Endothelial cell (in vitro differentiated cells): ENCODE measurements at regions not wholly inside any gene's neighbourhood (a gene's known extent, or its start where the extent isn't known, plus 50 kb on each side); places are given as distances from the start of the nearest gene placed in this dataset.
"Not testable (repeated sequence)": the region's sequence is repeated elsewhere in the genome, so short reads cannot be mapped to it uniquely, and the experiment has no call there.

Source experiments
- DNase-seq: peaks from one replicate; pipeline ENCODE4 v3.0.0; 2021; ENCODE audit warnings: low spot score
- H3K27ac Mint-ChIP-seq: one replicate; pipeline ENCODE4 v1.8.0; 2021; ENCODE audit warnings: mixed read lengths, inconsistent platforms; ENCODE audit not compliant: unreplicated experiment
- H3K27me3 Mint-ChIP-seq: one replicate; pipeline ENCODE4 v1.8.0; 2021; ENCODE audit warnings: mild to moderate bottlenecking, moderate library complexity, mixed read lengths, inconsistent platforms; ENCODE audit not compliant: unreplicated experiment
- H3K36me3 Mint-ChIP-seq: one replicate; pipeline ENCODE4 v1.8.0; 2021; ENCODE audit warnings: mild to moderate bottlenecking, low read depth, mixed read lengths, inconsistent platforms; ENCODE audit not compliant: unreplicated experiment
- H3K4me1 Mint-ChIP-seq: one replicate; pipeline ENCODE4 v1.8.0; 2021; ENCODE audit warnings: mild to moderate bottlenecking, mixed read lengths, inconsistent platforms; ENCODE audit not compliant: unreplicated experiment
- H3K4me3 Mint-ChIP-seq: one replicate; pipeline ENCODE4 v1.8.0; 2021; ENCODE audit warnings: mild to moderate bottlenecking, mixed read lengths, inconsistent platforms; ENCODE audit not compliant: unreplicated experiment
- H3K9me3 Mint-ChIP-seq: one replicate; pipeline ENCODE4 v1.8.0; 2021; ENCODE audit warnings: mixed read lengths, inconsistent platforms; ENCODE audit not compliant: unreplicated experiment
- CTCF ChIP-seq: fragments of 200-600 bp; sonication (generic); IDR thresholded peaks from one replicate; pipeline ENCODE4 v1.5.0; 2021; ENCODE audit warnings: antibody characterized with exemption; ENCODE audit not compliant: unreplicated experiment

- H3K36me3 Mint-ChIP-seq, result peaks cover 13% of the 10 kb centered on the region
- H3K4me3 Mint-ChIP-seq, result no peak overlapping the region
- H3K27me3 Mint-ChIP-seq, result peaks cover 24% of the 10 kb centered on the region
- H3K27ac Mint-ChIP-seq, result no peak overlapping the region
- H3K9me3 Mint-ChIP-seq, result peaks cover 26% of the 10 kb centered on the region
- DNase-seq, result no peak
- H3K4me1 Mint-ChIP-seq, result no peaks in the 10 kb centered on the region
- TF ChIP-seq CTCF, result no peak
These were observed 398.7 kb downstream of the TMEM121 start for GRCh38 chr14:105924951-105925591.

GRCh38 chr14:105925615-105926372 lies 399.4 kb downstream of the TMEM121 start:
- no peaks in the 10 kb centered on the region for H3K4me1 Mint-ChIP-seq
- H3K27ac Mint-ChIP-seq, result no peak overlapping the region
- no peak overlapping the region for H3K4me3 Mint-ChIP-seq
- H3K36me3 Mint-ChIP-seq, result peaks cover 18% of the 10 kb centered on the region
- no peak for DNase-seq
- H3K9me3 Mint-ChIP-seq, result peaks cover 30% of the 10 kb centered on the region
- peaks cover 23% of the 10 kb centered on the region for H3K27me3 Mint-ChIP-seq
- no peak for TF ChIP-seq CTCF

GRCh38 chr14:105926373-105927095 lies 400.2 kb downstream of the TMEM121 start:
- no peak overlapping the region for H3K4me3 Mint-ChIP-seq
- no peak for TF ChIP-seq CTCF
- H3K4me1 Mint-ChIP-seq, result no peaks in the 10 kb centered on the region
- peaks cover 18% of the 10 kb centered on the region for H3K36me3 Mint-ChIP-seq
- no peak overlapping the region for H3K27ac Mint-ChIP-seq
- H3K9me3 Mint-ChIP-seq, result peaks cover 36% of the 10 kb centered on the region
- no peak for DNase-seq
- H3K27me3 Mint-ChIP-seq, result peaks cover 23% of the 10 kb centered on the region

GRCh38 chr14:105927096-105928060 lies 401.0 kb downstream of the TMEM121 start:
- TF ChIP-seq CTCF, result no peak
- H3K4me1 Mint-ChIP-seq, result no peaks in the 10 kb centered on the region
- H3K27me3 Mint-ChIP-seq, result peaks cover 26% of the 10 kb centered on the region
- H3K4me3 Mint-ChIP-seq, result peak overlapping the region; percentile 77
- DNase-seq, result no peak
- H3K36me3 Mint-ChIP-seq, result peaks cover 16% of the 10 kb centered on the region
- H3K27ac Mint-ChIP-seq, result no peak overlapping the region
- H3K9me3 Mint-ChIP-seq, result peaks cover 40% of the 10 kb centered on the region

GRCh38 chr14:105928171-105929111 lies 402.1 kb downstream of the TMEM121 start:
- H3K27me3 Mint-ChIP-seq, result peaks cover 22% of the 10 kb centered on the region
- H3K27ac Mint-ChIP-seq, H3K4me1 Mint-ChIP-seq, DNase-seq: not testable (repeated sequence)
- peak overlapping the region; percentile 77 for H3K4me3 Mint-ChIP-seq
- peaks cover 13% of the 10 kb centered on the region for H3K36me3 Mint-ChIP-seq
- H3K9me3 Mint-ChIP-seq, result peaks cover 41% of the 10 kb centered on the region
